D721Med (cell line): ENCODE measurements at regions not wholly inside any gene's neighbourhood (a gene's known extent, or its start where the extent isn't known, plus 50 kb on each side); places are given as distances from the start of the nearest gene placed in this dataset.

Experiments
- DNase-seq: peaks from one replicate; pipeline ENCODE4 v3.0.0; 2011; ENCODE audit warnings: low spot score; ENCODE audit not compliant: insufficient read length
- FAIRE-seq: peaks from 2 replicates; lab custom pipeline; 2011; peaks lifted over from hg19 to GRCh38; lab: Jason Lieb, UNC
- CTCF ChIP-seq: IDR thresholded peaks from 2 replicates; pipeline ENCODE4 v1.5.1; 2012; ENCODE audit warnings: mild to moderate bottlenecking, control low read depth; ENCODE audit not compliant: insufficient read depth; ENCODE audit errors: missing control alignments

DNA sequence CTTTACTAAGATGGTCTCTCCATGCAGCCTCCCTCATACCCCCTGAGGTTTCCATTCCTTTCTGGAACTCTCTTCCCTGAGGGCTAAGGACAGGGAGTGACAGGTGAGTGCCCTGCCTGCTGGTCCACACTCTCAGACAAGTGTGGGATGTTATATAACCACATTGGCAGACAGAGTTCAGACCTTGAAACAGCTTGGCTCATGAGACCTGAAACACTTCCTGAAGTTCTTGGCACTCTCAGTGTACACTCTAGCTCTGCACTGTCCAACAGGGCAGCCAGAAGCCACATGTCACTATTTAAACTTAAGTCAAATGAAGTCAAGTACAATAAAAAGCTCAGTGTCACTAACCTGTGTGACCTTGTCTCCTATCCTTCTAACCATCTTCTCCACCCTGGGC, 188.5 kb downstream of the ZNF621 start:
- TF ChIP-seq CTCF, result no peak
- FAIRE-seq (no peak), DNase-seq (no peak)

- FAIRE-seq, result no peak
- DNase-seq, result no peak
- TF ChIP-seq CTCF, result no peak
Measured at GRCh38 chr3:40713795-40714194, 189.0 kb downstream of the ZNF621 start.

DNA sequence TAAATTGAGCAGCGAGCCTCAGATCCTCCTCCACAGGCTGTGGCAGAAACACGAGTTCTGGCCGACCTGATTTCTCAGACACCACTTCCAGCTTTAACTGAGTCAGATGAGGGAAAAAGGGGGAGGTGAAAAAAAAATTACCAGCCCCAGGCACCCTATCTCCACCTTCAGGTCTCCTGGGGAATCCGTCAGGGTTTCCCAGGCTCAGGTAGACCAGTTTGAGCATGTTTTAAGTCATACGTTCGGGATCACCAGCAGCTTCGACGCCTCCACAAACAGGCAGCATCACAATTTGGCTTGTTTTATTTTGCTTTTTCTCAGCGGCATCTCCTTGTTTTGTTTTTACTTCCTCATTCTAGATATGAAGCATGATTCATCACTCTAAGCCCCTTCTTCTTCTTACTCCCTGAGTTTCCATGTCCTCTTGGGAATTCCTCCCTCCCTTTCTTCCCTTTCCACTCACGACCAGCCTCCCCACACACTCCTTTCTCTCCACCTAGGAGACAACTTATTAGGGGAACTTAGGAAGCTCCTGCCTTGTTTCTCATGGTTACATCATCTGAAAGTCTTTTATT, 190.1 kb downstream of the ZNF621 start:
- FAIRE-seq, result no peak
- no peak for TF ChIP-seq CTCF
- DNase-seq, result no peak

DNA sequence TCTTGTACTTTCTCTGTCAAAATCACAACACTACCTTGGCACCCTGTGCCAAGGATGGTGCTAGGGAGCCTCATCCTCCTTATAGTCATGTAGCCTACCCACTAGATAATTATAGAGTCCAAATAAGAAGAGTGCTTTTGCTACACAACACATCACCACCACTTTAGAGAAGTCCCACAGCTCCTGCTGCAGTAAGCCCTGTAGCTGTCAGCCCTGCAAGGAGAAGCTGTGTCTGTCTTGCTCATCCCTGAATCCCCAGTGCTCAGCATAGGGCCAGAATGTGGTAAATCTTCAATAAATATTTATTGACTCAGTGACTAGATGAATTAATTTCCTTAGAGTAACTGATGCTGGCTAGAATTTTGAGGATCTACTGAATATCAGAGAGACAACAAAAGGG, 190.8 kb downstream of the ZNF621 start:
- no peak for FAIRE-seq

GRCh38 chr3:40717471-40717870, 192.7 kb downstream of the ZNF621 start:
- TF ChIP-seq CTCF, result no peak
- FAIRE-seq, result no peak
- no peak for DNase-seq

More for the DNA sequence above, 190.8 kb downstream of the ZNF621 start:
- no peak for TF ChIP-seq CTCF
- DNase-seq, result no peak

DNA sequence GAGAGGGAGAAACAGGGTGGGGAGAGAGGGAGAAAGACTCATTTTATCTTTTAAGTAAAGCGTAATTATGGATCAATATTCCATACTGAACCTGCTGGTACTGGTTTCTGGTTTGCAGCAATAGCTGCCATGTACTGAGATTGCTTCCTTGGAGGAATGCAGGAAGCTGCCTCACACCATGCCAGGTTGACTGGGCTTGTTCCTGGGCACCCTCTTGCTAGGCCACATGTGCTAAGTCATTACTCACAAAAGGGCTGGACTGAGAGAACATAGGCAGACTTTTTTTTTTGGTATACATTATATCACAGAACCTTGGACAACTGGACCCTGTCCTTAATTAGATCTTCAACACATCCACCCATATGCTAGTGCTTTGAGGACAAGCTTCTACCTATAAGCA, 193.4 kb downstream of the ZNF621 start:
- TF ChIP-seq CTCF, result no peak
- no peak for DNase-seq
- no peak for FAIRE-seq

- no peak for TF ChIP-seq CTCF
- no peak for FAIRE-seq
- DNase-seq, result no peak
Measured at GRCh38 chr3:40718681-40719080, 193.9 kb downstream of the ZNF621 start.
